GM18861 (cell line): ENCODE measurements at regions not wholly inside any gene's neighbourhood (a gene's known extent, or its start where the extent isn't known, plus 50 kb on each side); places are given as distances from the start of the nearest gene placed in this dataset.
"Not testable (repeated sequence)": the region's sequence is repeated elsewhere in the genome, so short reads cannot be mapped to it uniquely, and the experiment has no call there.

Experiments
- ATAC-seq: cut with Tn5 transposase; IDR thresholded peaks from one replicate; pipeline ENCODE4 v1.9.1; 2021; ENCODE audit not compliant: unreplicated experiment

GRCh38 chr13:60933638-60934037 lies 482.0 kb downstream of the PCDH20 start:
- no peak for ATAC-seq

- no peak for ATAC-seq
Observed at GRCh38 chr13:60931858-60932546, 483.6 kb downstream of the PCDH20 start.

- no peak for ATAC-seq
Observed at GRCh38 chr13:60925686-60926085, 490.0 kb downstream of the PCDH20 start.

GRCh38 chr13:60924856-60925255 lies 490.8 kb downstream of the PCDH20 start:
- no peak for ATAC-seq

GRCh38 chr13:60922576-60923231 lies 492.9 kb downstream of the PCDH20 start:
- no peak for ATAC-seq

- no peak for ATAC-seq
Observed at GRCh38 chr13:60893801-60894200, 496.8 kb downstream of the TDRD3 start.

- ATAC-seq, result no peak
Observed at GRCh38 chr13:60887711-60888110, 490.7 kb downstream of the TDRD3 start.

GRCh38 chr13:60881507-60881906 lies 484.5 kb downstream of the TDRD3 start:
- no peak for ATAC-seq

GRCh38 chr13:60873116-60873515 lies 476.1 kb downstream of the TDRD3 start:
- no peak for ATAC-seq

- ATAC-seq, result no peak
Observed at GRCh38 chr13:60869941-60870613, 473.1 kb downstream of the TDRD3 start.

- ATAC-seq, result no peak
Observed at GRCh38 chr13:60869225-60869624, 472.2 kb downstream of the TDRD3 start.

GRCh38 chr13:60862036-60862435 lies 465.0 kb downstream of the TDRD3 start:
- ATAC-seq, result no peak

GRCh38 chr13:60857698-60858097 lies 460.7 kb downstream of the TDRD3 start:
- ATAC-seq, result no peak

GRCh38 chr13:60852886-60853285 lies 455.9 kb downstream of the TDRD3 start:
- no peak for ATAC-seq

- no peak for ATAC-seq
Observed at GRCh38 chr13:60851378-60851777, 454.4 kb downstream of the TDRD3 start.

- ATAC-seq, result no peak
Observed at GRCh38 chr13:60850526-60850925, 453.5 kb downstream of the TDRD3 start.

GRCh38 chr13:60838581-60838980 lies 441.6 kb downstream of the TDRD3 start:
- no peak for ATAC-seq

GRCh38 chr13:60837806-60838205 lies 440.8 kb downstream of the TDRD3 start:
- ATAC-seq, result no peak

GRCh38 chr13:60836821-60837220 lies 439.8 kb downstream of the TDRD3 start:
- no peak for ATAC-seq

- ATAC-seq, result no peak
Observed at GRCh38 chr13:60811581-60811980, 414.6 kb downstream of the TDRD3 start.

- ATAC-seq, result not testable (repeated sequence)
Observed at GRCh38 chr13:60805640-60806039, 408.6 kb downstream of the TDRD3 start.

GRCh38 chr13:60798503-60798902 lies 401.5 kb downstream of the TDRD3 start:
- ATAC-seq, result no peak
